Subcutaneous abdominal adipose tissue (tissue), 5 donors: ENCODE measurements at regions not wholly inside any gene's neighbourhood (a gene's known extent, or its start where the extent isn't known, plus 50 kb on each side); places are given as distances from the start of the nearest gene placed in this dataset.

ENCODE experiments used
- H3K27ac ChIP-seq: one replicate; pipeline ENCODE4 v1.7.0; 2013; ENCODE audit warnings: low read depth, mild to moderate bottlenecking, inconsistent platforms, low read length, moderate library complexity
- H3K27me3 ChIP-seq, 5 donors: one replicate each; pipeline ENCODE4 v1.7.0; 2013; ENCODE audit warnings: low read length in 5 of 5, inconsistent platforms in 1 of 5; ENCODE audit not compliant: control insufficient read depth in 5 of 5, insufficient read depth in 4 of 5
- H3K36me3 ChIP-seq, 5 donors: one replicate each; pipeline ENCODE4 v1.7.0; 2013; ENCODE audit warnings: low read length in 5 of 5; ENCODE audit not compliant: control insufficient read depth in 5 of 5, insufficient read depth in 5 of 5
- H3K4me1 ChIP-seq, 5 donors: one replicate each; pipeline ENCODE4 v1.7.0; 2013; ENCODE audit warnings: low read length in 5 of 5, mild to moderate bottlenecking in 3 of 5, moderate library complexity in 1 of 5; ENCODE audit not compliant: control insufficient read depth in 5 of 5, insufficient read depth in 5 of 5
- H3K4me3 ChIP-seq, 5 donors: one replicate each; pipeline ENCODE4 v1.7.0; 2013; ENCODE audit warnings: low read length in 5 of 5, low read depth in 1 of 5
- H3K9ac ChIP-seq, 5 donors: one replicate each; pipeline ENCODE4 v1.7.0; 2013; ENCODE audit warnings: low read length in 5 of 5, mild to moderate bottlenecking in 4 of 5, moderate library complexity in 3 of 5
- H3K9me3 ChIP-seq, 5 donors: one replicate each; pipeline ENCODE4 v1.7.0; 2013; ENCODE audit warnings: low read length in 5 of 5; ENCODE audit not compliant: control insufficient read depth in 5 of 5
- donor health status: healthy.
- donor health status: healthy.
- donor health status: healthy.
- donor health status: healthy.
- donor health status: healthy.

DNA sequence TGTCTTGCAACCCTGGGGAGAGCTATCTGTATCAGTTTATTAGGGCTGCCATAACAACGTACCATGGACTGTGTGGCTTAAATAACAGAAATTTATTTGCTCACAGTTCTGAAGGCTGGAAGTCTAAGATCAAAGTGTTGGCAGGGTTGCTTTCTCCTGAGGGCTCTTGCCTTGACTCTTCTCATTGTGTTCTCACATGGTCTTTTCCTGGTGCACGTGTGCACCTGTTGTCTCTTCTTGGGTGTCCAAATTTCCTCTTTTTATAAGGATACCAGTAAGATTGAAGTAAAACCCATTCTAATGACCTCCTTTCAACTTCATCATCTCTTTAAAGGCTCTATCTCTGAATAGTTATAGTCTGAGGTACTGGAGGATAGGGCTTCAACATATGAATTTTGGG, 72.3 kb upstream of the PDE7B start:
- no peak overlapping the region for H3K4me3 ChIP-seq
- no peaks in the 10 kb centered on the region for H3K27me3 ChIP-seq
- no peaks in the 10 kb centered on the region for H3K4me1 ChIP-seq
- no peak overlapping the region for H3K27ac ChIP-seq
- H3K9ac ChIP-seq, result no peak overlapping the region
- no peaks in the 10 kb centered on the region for H3K9me3 ChIP-seq
- H3K36me3 ChIP-seq, result no peaks in the 10 kb centered on the region

DNA sequence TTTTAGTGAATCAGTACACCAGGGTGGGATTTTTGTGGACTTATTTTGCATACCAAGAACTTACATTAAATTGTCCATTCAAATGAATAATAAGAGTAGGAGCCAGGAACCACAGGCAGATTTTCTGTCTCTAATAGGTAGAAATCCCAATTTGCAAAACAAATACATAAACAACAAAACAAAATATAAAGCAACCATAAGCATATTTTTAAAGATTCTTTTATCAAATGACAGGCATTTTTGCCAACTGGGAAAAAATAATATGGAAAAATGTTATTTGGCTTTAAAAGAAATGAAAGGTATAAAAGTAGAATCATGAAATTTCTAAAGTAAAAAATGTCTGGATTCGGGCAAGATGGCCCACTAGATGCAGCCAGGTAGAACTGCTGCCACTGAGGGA, 71.2 kb upstream of the PDE7B start:
- Histone ChIP-seq H3K36me3 (no peaks in the 10 kb centered on the region), H3K27me3 (no peaks in the 10 kb centered on the region), H3K27ac (no peak overlapping the region), H3K4me1 (no peaks in the 10 kb centered on the region), H3K9me3 (no peaks in the 10 kb centered on the region), H3K9ac (no peak overlapping the region), H3K4me3 (no peak overlapping the region)

DNA sequence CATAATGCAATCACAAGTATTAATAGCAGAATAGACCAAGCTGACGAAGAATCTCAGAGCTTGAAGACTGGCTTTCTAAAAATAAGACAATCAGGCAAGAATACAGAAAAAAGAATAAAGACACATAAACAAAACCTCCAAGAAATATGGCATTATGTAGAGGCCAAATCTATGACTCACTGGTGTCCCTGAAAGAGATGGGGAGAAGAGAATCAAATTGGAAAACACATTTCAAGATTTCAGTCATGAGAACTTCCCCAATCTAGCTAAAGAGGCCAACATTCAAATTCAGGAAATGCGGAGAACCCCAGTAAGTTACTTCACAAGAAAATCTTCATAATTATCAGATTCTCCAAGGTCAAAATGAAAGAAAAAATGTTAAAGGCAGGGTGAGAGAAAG, 69.0 kb upstream of the PDE7B start:
- H3K9ac ChIP-seq, result no peak overlapping the region
- H3K9me3 ChIP-seq, result no peaks in the 10 kb centered on the region
- H3K27ac ChIP-seq, result no peak overlapping the region
- no peaks in the 10 kb centered on the region for H3K36me3 ChIP-seq
- no peaks in the 10 kb centered on the region for H3K27me3 ChIP-seq
- H3K4me3 ChIP-seq, result no peak overlapping the region
- no peaks in the 10 kb centered on the region for H3K4me1 ChIP-seq

DNA sequence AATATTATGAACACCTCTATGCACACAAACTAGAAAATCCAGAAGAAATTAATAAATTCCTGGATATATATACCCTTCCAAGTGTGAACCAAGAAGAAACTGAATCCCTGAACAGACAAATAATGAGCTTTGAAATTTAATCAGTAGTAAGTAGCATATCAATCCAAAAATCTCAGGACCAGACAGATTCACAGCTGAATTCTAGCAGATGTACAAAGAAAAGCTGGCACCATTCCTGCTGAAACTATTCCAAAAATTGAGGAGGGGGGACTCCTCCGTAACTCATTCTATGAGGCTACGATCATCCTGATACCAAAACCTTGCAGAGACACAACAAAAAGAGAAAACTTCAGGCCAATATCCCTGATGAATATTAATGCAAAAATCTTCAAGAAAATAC, 67.0 kb upstream of the PDE7B start:
- H3K4me3 ChIP-seq, result no peak overlapping the region
- H3K9ac ChIP-seq, result no peak overlapping the region
- no peak overlapping the region for H3K27ac ChIP-seq
- no peaks in the 10 kb centered on the region for H3K9me3 ChIP-seq
- no peaks in the 10 kb centered on the region for H3K27me3 ChIP-seq
- H3K4me1 ChIP-seq, result no peaks in the 10 kb centered on the region
- H3K36me3 ChIP-seq, result no peaks in the 10 kb centered on the region

DNA sequence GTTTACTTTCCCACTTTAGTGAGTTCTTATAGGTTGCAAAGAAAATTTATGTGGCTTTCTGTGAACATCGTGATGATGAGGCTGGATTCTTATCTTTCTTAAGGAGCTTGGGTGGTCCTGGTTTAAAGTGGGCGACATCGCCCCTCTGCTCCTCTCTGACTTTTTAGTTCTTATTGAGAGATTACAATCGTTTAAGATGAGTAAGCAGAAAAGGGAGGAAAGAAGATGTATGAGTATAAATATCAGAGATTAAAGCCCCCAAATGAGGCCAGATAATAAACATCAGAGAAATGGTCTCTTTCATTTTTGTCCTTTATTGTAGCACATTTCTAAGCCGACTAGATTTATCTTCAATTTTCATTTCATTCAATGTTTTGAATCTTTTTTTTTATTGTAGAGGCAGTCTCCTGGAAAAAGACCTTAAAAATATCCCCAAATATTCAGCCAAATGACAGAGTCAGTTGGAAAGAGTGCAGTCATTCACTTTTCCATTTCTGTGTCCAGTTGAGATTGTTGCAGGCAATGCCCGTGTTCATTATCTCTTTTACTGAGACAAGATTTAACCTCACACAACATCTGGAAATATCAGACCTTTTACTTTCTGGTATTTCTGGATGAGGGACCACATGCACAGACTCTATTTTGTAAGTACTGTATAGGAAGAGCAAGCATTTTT, 62.0 kb upstream of the PDE7B start:
- no peaks in the 10 kb centered on the region for H3K36me3 ChIP-seq
- no peak overlapping the region for H3K4me3 ChIP-seq
- H3K27ac ChIP-seq, result no peak overlapping the region
- no peaks in the 10 kb centered on the region for H3K9me3 ChIP-seq
- no peak overlapping the region for H3K9ac ChIP-seq
- H3K27me3 ChIP-seq, result no peaks in the 10 kb centered on the region
- H3K4me1 ChIP-seq, result no peaks in the 10 kb centered on the region

DNA sequence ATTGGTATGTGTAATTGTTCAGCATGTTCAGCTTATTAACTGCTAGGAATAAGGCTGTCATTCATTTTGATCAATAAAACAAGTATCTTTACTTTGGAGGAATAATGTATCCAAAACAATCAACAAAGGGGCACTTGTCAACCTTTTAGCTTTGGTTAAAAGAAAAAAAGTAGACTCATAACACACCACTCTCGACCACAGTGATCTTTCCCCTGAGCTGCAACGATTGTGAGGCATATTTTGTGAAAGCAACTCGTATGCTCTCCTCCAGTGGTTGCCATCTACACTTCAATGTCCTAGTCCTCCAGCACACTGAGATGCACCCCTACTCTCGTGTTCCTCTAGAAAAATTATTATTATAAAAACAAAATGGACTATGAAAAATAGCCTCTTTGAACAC, 60.1 kb upstream of the PDE7B start:
- no peak overlapping the region for H3K4me3 ChIP-seq

DNA sequence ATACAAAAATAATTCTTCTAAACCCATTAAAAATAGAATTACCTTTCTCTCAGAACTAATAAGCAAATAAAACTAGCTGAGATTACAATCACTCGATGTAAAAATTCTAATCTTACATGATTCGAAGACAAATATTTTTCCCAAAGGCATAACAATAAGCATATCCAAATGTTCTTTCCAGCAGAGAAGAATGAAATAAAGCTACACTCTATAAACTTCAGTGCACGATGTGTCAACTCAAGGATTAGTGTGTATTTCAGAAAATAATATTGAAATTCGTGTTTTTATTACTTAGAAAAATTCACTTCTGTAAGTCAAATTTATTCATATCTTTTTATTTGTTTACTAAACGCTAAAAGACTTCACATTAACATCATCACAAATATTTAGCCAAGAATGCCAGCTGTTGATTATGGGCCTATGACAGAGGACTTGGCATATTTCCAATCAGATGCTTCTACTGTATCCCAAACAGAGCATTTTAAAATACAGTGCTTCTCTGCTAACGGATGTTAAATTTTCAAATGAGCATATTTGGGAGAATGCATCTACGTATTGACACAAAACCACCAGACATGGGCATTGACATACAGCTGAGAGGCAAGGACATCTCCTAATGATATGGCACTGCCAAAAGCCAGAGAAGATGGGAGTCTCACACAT, 54.7 kb upstream of the PDE7B start:
- no peak overlapping the region for H3K4me3 ChIP-seq
- no peak overlapping the region for H3K27ac ChIP-seq
- no peaks in the 10 kb centered on the region for H3K36me3 ChIP-seq
- no peaks in the 10 kb centered on the region for H3K4me1 ChIP-seq
- no peaks in the 10 kb centered on the region for H3K27me3 ChIP-seq
- H3K9ac ChIP-seq, result no peak overlapping the region
- H3K9me3 ChIP-seq, result no peaks in the 10 kb centered on the region

More for the DNA sequence above, 60.1 kb upstream of the PDE7B start:
- Histone ChIP-seq H3K36me3 (no peaks in the 10 kb centered on the region), H3K27ac (no peak overlapping the region), H3K9ac (no peak overlapping the region), H3K27me3 (no peaks in the 10 kb centered on the region), H3K9me3 (no peaks in the 10 kb centered on the region), H3K4me1 (no peaks in the 10 kb centered on the region)

DNA sequence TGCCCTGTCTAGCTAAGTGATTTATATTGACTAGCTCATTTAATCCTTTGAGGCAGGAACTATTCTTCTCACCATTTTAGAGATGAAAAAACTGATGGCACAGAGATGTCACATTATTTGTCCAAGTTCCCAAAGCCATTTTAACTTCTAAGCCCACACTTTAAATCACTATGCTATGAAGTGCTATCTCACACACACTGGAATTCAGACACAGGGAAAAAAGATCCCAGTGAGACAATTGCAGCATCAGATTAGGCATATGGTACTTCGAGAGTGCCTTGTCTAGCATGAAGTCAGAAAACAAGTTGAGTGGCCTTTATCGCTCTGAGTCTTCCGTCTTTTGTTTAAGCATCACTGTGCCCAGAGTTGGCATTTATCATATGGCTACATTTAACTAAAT, 54.1 kb upstream of the PDE7B start:
- no peaks in the 10 kb centered on the region for H3K4me1 ChIP-seq
- H3K9ac ChIP-seq, result no peak overlapping the region

DNA sequence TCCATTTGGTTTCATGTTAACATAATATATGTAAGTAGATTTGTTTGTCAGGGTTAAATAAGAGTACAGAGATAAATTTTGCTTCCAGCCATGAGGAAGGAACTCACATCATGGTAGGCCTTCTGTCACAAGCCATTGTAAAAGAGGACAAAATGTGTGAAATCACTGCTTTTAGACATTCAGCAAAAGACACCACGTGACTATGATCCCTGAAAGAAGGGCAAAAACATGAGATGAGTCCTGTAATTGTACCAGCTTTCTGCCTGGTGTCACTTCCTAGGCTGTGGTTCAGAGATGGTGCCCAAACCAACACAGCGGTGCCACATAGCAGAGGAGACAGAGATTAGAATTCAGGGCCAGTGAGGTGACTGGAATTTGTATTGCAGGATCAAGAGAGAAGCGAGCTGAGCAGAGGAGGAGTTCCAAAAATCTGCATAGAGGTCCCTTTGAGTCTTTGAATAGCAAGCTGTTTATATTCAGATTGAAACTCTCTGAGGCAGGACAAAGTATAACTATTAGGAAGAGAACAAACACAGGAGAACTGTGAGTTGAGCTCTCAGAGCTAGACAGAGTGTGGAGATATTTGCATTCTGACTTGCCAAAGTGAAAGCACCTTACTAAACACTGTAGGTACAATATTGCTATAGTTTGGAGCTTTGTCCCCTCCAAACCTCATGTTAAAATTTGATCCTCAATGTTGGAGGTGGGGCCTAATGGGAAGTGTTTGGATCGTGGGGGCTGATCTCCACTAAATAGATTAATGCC, 52.6 kb upstream of the PDE7B start:
- H3K9me3 ChIP-seq, result no peaks in the 10 kb centered on the region
- no peaks in the 10 kb centered on the region for H3K4me1 ChIP-seq
- no peak overlapping the region for H3K9ac ChIP-seq
- no peak overlapping the region for H3K27ac ChIP-seq
- no peak overlapping the region for H3K4me3 ChIP-seq
- H3K36me3 ChIP-seq, result no peaks in the 10 kb centered on the region
- no peaks in the 10 kb centered on the region for H3K27me3 ChIP-seq

More for the DNA sequence above, 54.1 kb upstream of the PDE7B start:
- Histone ChIP-seq H3K4me3 (no peak overlapping the region), H3K27me3 (no peaks in the 10 kb centered on the region), H3K27ac (no peak overlapping the region), H3K36me3 (no peaks in the 10 kb centered on the region), H3K9me3 (no peaks in the 10 kb centered on the region)
